NCI-H2107 (cell line): ENCODE measurements at regions not wholly inside any gene's neighbourhood (a gene's known extent, or its start where the extent isn't known, plus 50 kb on each side); places are given as distances from the start of the nearest gene placed in this dataset.
"Not testable (repeated sequence)": the region's sequence is repeated elsewhere in the genome, so short reads cannot be mapped to it uniquely, and the experiment has no call there.

Experiments used
- DNase-seq: peaks from one replicate; lab custom pipeline; 2025; lab: John Stamatoyannopoulos, UW

GRCh38 chr4:122100508-122100907 is 51.6 kb upstream of the BLTP1 start:
- DNase-seq: no peak

DNA sequence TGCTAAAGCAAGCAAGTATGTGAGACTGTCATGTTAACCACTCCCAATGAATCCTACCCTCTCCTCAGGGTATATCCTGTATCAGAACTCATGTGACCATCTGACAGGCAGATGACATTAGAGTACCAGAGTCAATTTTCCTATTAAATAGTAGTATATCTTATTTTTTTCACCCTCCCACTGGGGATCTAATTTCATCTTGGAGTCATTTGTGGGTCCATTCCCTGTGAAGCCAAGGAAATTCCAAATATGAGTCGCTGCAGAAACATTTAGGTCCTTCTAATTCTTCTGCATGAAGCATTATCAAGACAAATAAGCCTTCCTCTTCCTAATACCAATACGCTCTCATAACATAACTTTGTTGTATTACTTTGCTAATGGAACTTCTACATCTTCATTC is 52.2 kb upstream of the BLTP1 start:
- DNase-seq: no peak

- no peak for DNase-seq
Observed at GRCh38 chr4:122091836-122092405, 60.2 kb upstream of the BLTP1 start.

GRCh38 chr4:122091397-122091796 is 60.7 kb upstream of the BLTP1 start:
- no peak for DNase-seq

DNA sequence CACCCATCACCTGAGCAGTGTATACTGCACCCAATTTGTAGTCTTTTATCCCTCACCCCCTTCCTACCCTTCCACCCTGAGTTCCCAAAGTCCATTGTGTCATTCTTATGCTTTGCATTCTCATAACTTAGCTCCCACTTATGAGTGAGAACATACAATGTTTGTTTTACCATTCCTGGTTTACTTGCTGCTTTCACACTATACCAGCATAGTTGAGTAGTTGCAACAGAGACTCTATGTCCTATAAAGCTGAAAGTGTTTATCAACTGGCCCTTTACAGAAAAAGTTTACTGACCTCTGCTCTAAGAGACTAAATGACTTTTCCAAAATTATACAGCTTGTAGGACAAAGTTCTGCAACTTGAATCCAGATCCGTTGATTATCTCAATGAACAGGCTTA is 61.1 kb upstream of the BLTP1 start:
- no peak for DNase-seq

GRCh38 chr4:122086338-122087065 is 65.6 kb upstream of the BLTP1 start:
- no peak for DNase-seq

DNA sequence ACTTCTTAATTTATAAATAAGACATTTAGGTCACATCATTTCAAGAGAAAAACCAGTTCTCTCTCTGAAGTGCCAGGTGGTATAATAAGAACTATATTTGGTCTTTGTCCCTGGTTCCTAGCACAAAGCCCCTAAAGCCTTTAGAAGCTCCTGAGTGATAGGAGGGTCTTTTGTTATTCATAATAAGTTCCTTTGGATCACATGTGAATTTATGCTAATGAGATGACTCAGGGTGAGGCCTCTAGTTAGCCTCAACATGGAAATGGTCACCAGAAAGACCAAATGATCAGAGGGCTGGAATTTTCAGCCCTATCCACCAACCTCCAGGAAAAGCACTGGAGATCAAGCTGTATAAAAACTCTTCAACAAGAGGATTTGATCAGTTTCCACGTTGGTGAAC is 68.1 kb upstream of the BLTP1 start:
- DNase-seq: no peak

DNA sequence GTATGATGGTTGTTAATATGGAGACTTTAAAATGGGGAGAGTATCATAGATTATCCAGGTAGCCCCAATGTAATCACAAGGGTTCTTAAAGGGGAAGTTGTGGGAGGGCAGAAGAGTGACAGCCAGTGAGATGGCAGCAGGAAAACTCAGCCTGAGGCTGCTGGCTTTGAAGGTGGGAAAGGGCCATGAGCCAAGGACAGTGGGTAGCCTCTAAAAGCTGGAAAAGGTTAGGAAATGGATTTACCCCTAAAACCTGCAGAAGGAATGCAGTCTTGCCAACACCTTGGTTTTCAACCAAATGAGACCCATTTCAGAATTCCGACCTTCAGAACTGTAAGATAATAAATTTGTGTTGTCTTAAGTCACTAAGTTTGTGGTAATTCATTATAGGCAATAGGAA is 68.8 kb upstream of the BLTP1 start:
- DNase-seq: no peak

DNA sequence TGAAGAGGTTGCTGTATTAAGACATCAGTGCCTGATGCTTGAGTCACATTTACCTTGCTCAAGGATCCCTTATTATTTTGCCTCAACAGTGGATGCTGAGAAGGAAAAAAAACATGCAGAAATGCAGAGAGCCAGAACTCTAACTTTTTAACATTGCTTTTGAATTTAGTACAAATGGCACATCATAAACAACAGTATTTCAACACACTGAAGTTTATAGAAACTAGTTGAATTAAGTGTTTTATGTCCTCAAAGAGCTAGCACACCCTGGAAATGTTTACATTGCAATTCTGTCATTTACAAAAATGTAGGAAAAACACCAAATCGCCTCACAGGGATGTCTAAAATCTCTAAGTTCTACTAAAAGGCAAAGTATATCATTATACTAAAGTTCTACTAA is 69.5 kb upstream of the BLTP1 start:
- DNase-seq: no peak

DNA sequence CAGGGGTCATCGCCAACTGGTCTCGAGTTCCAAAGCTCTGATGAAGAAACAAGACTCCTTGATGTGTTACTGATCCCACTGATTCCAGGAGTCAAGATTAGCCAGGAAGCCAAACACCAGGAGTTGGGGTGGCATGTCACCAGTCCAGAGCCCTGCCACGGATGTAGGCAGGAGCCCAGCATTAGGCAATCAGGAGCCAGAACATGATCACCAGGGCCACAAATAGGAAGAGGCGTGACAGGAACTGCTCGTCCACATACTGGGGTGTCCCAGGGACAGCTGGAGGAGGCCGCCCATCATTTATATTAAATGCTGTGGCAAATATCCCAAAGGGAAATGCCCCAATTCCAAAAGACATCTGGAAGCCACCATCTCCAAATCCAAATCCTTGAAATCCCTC is 74.5 kb upstream of the BLTP1 start:
- DNase-seq: not testable (repeated sequence)

DNA sequence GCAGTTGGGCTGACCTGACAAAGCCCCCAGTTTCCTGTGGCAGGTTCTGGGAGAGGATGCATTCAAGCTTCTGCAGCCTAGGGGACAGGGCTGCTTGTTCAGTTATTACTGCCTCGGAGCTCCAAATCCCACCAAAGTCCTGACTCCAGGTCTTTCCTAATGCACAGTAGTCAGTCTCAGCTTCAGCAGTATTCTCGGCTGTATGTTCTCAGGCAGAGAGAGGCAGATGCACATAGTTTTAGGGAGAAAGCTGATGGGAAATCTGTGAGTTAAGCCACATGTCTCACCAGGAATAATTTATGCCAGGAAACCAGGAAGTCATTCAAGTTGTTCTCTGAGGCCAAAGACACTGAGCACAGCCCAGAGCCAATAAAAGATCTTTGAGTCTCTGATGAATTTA is 75.3 kb upstream of the BLTP1 start:
- DNase-seq: not testable (repeated sequence)

DNA sequence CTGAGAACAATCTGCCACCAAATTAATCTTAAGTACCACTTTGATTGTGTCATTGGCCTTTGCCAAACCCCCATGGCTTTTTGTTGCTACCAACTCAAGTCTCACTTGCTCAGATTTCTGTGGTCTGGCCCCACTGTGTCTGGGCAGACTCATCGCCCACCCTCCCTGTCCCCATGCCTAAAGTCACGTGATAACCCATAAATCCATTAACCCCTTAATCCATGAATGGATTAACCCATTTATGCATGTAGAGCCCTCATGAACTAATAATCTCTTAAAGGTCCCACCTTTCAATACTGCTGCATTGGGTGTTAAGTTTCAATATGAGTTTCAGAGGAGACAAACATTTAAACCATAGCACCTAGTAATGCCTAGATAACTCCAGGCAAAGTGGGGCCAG is 78.5 kb upstream of the BLTP1 start:
- DNase-seq: no peak

GRCh38 chr4:122065915-122066314 is 86.2 kb upstream of the BLTP1 start:
- no peak for DNase-seq

- no peak for DNase-seq
Observed at GRCh38 chr4:122065149-122065548, 87.0 kb upstream of the BLTP1 start.

GRCh38 chr4:122053186-122053585 is 98.9 kb upstream of the BLTP1 start:
- no peak for DNase-seq

DNA sequence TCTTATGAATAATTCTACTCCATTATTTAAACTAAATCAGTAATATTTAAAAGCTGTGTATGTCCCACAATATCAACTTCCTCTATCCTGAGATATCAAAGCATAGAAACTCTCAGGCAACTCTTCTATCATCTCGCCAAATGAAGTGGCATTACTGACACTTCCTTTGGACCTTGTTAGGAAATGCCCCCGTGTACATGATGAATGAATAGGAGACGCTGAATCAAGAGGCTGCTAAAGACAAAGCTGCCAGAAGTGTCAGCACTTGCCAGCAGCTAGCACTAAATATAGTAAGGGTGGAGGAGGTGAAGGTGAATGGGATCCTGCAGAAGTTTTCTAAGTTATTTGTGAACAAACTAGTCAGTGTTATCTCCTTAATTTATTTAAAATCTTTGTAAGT is 99.5 kb upstream of the BLTP1 start:
- no peak for DNase-seq

- DNase-seq: no peak
Observed at GRCh38 chr4:122050841-122051240, 99.0 kb upstream of the TRPC3 start.

GRCh38 chr4:122047456-122048425 is 95.9 kb upstream of the TRPC3 start:
- DNase-seq: no peak

GRCh38 chr4:122046255-122046654 is 94.4 kb upstream of the TRPC3 start:
- DNase-seq: no peak

DNA sequence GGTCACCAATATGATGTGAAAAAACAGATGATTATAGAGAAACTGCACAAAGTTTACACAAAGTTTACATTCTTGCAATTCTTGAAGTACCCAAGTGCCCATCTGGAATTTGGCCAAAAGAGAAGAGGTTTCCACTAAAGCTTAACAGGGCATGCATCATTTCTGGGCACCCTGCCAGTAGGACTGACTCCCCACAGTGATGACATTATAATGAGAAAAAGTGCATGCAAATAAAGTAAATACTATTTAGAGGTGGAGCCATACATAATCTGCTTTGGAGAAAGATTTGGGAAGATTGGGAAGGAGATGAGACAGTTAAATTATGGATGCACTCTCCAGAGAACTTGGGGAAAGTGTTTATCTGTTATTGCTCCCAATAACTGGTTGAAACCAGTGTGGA is 93.7 kb upstream of the TRPC3 start:
- peak; percentile 26 for DNase-seq

- DNase-seq: no peak
Observed at GRCh38 chr4:122044501-122044900, 92.6 kb upstream of the TRPC3 start.

DNA sequence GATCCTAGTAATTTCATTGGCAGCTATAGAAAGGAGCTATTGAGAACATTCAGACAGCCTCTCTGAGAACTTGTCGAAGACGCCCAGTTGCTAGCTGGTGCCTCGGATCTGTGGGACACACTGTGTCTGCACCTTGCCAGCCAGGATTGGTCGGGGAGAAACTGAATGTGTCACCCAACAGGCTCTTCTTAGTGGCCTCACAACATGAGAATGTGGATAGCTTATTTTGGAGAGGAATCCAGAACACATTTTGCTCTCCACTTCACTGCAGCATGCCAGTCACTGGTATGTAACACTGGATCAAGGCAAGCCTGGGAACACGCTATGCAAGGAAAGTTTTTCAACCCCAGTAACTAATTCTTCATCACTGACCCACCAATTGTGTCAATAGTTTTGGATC is 89.5 kb upstream of the TRPC3 start:
- DNase-seq: no peak

DNA sequence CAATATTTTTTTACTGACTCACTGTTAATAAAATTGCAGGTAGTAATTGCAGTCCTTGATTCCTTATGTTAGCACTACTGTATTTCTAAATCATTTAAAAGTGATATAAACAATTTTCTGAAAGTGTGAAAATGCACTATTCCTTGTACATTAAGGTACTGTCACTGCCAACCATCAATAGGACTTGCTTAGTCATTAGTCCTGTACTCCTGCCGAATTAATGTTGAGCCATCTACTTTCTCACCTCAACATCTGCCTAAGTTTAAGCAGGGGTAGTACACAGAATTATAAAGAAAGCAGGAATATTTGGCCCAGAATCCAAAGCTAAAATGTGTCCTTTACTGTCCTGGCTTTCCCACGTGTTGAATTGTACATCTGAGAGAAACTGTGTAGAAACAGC is 87.0 kb upstream of the TRPC3 start:
- DNase-seq: no peak
